SH-SY5Y (cell line): ENCODE measurements at regions not wholly inside any gene's neighbourhood (a gene's known extent, or its start where the extent isn't known, plus 50 kb on each side); places are given as distances from the start of the nearest gene placed in this dataset.

Experiments used
- GATA2 ChIP-seq: IDR thresholded peaks from 2 replicates; pipeline ENCODE4 v1.6.1; 2011; ENCODE audit warnings: mild to moderate bottlenecking, low read depth, low read length
- GATA3 ChIP-seq: IDR thresholded peaks from 2 replicates; pipeline ENCODE4 v1.6.1; 2011; ENCODE audit warnings: low read depth, mild to moderate bottlenecking, low read length, moderate library complexity

GRCh38 chr2:225104321-225104720 lies 62.1 kb upstream of the DOCK10 start:
- TF ChIP-seq GATA2, result no peak
- no peak for TF ChIP-seq GATA3

- TF ChIP-seq GATA2, result no peak
- no peak for TF ChIP-seq GATA3
Observed at GRCh38 chr2:225103737-225104141, 61.5 kb upstream of the DOCK10 start.

GRCh38 chr2:225100856-225101294 lies 58.6 kb upstream of the DOCK10 start:
- TF ChIP-seq GATA3 (no peak), GATA2 (no peak)

GRCh38 chr2:225100269-225100668 lies 58.0 kb upstream of the DOCK10 start:
- TF ChIP-seq GATA3 (no peak), GATA2 (no peak)

- TF ChIP-seq GATA3 (no peak), GATA2 (no peak)
Observed at GRCh38 chr2:225097035-225097434, 54.8 kb upstream of the DOCK10 start.
